Neural progenitor cell (in vitro differentiated cells): ENCODE measurements at regions not wholly inside any gene's neighbourhood (a gene's known extent, or its start where the extent isn't known, plus 50 kb on each side); places are given as distances from the start of the nearest gene placed in this dataset.

ENCODE experiments used
- DNase-seq: peaks from one replicate; pipeline ENCODE4 v3.0.0-alpha.2; 2016; ENCODE audit warnings: low spot score
- H2AFZ ChIP-seq: fragments of 200-600 bp; sonication (generic); replicated peaks from 2 replicates; pipeline ENCODE4 v1.6.1; 2016; ENCODE audit warnings: antibody characterized with exemption
- H3F3A ChIP-seq: fragments of 200-600 bp; sonication (generic); 2 replicates; pipeline ENCODE4 v1.6.1; 2016; ENCODE audit warnings: antibody characterized with exemption, low read depth
- H3K27ac ChIP-seq: fragments of 200-600 bp; sonication (generic); 2 replicates; pipeline ENCODE4 v1.5.1; 2016; ENCODE audit warnings: mild to moderate bottlenecking
- H3K27me3 ChIP-seq: fragments of 200-600 bp; sonication (generic); 2 replicates; pipeline ENCODE4 v1.6.1; 2016; ENCODE audit warnings: mild to moderate bottlenecking, moderate library complexity
- H3K36me3 ChIP-seq: fragments of 200-600 bp; sonication (generic); 2 replicates; pipeline ENCODE4 v1.5.1; 2016
- H3K4me1 ChIP-seq: fragments of 200-600 bp; sonication (generic); 2 replicates; pipeline ENCODE4 v1.6.1; 2016; ENCODE audit warnings: mixed run types
- H3K4me2 ChIP-seq: fragments of 200-600 bp; sonication (generic); 2 replicates; pipeline ENCODE4 v1.6.1; 2016
- H3K4me3 ChIP-seq: fragments of 200-600 bp; sonication (generic); 2 replicates; pipeline ENCODE4 v1.5.1; 2016
- H3K79me2 ChIP-seq: fragments of 200-600 bp; sonication (generic); 2 replicates; pipeline ENCODE4 v1.6.1; 2016; ENCODE audit warnings: low read depth
- H3K9ac ChIP-seq: fragments of 200-600 bp; sonication (generic); 2 replicates; pipeline ENCODE4 v1.6.1; 2016
- H3K9me3 ChIP-seq: fragments of 200-600 bp; sonication (generic); 2 replicates; pipeline ENCODE4 v1.5.1; 2016; ENCODE audit warnings: low read depth
- H4K20me1 ChIP-seq: fragments of 200-600 bp; sonication (generic); 2 replicates; pipeline ENCODE4 v1.6.1; 2016; ENCODE audit warnings: low read depth
- H3K27ac Mint-ChIP-seq: 3 replicates; pipeline ENCODE4 v1.8.0; 2021; ENCODE audit warnings: mixed read lengths
- H3K27me3 Mint-ChIP-seq: 2 replicates; pipeline ENCODE4 v1.8.0; 2022; ENCODE audit warnings: low read depth, mild to moderate bottlenecking, inconsistent platforms, moderate library complexity, mixed read lengths; ENCODE audit not compliant: insufficient read depth
- H3K36me3 Mint-ChIP-seq: 3 replicates; pipeline ENCODE4 v1.8.0; 2021; ENCODE audit warnings: mixed read lengths
- H3K4me1 Mint-ChIP-seq: 3 replicates; pipeline ENCODE4 v1.8.0; 2021; ENCODE audit warnings: mixed read lengths
- H3K4me3 Mint-ChIP-seq: 3 replicates; pipeline ENCODE4 v1.8.0; 2021; ENCODE audit warnings: mild to moderate bottlenecking, moderate library complexity, mixed read lengths
- H3K9me3 Mint-ChIP-seq: 3 replicates; pipeline ENCODE4 v1.8.0; 2020; ENCODE audit warnings: mixed read lengths
- EZH2 ChIP-seq: fragments of 200-600 bp; sonication (generic); IDR thresholded peaks from 2 replicates; pipeline ENCODE4 v1.6.1; 2017; ENCODE audit warnings: antibody characterized with exemption, mild to moderate bottlenecking, moderate library complexity
- EZH2phosphoT487 ChIP-seq: fragments of 200-600 bp; sonication (generic); IDR thresholded peaks from 2 replicates; pipeline ENCODE4 v1.6.1; 2017; ENCODE audit warnings: antibody characterized with exemption
- TF ChIP-seq, protein P1 (sequence below): fragments of 200-600 bp; sonication (generic); IDR thresholded peaks from 2 replicates; pipeline ENCODE4 v1.5.1; 2017; ENCODE audit warnings: antibody characterized with exemption, mild to moderate bottlenecking

DNA sequence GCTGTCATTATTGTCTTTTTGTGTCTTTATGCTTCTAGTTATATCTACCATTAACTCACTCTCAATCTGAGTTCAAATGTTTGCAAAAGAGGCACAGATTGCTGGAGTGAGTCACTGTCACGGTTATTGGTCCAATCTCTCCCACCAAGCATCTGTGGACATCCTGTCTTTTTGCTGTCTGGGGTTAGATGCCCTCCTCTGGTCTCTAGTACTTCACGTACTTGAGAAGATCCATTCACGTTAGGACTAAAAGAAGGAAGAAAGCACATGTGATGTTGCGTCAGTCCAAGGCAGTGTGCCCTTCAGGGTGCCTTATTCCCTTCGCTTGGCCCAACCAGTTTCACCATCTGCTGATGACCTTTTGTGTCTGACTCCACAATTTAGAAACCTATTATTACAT is 72.3 kb upstream of the STXBP6 start:
- Histone ChIP-seq H3K4me2 (no peak overlapping the region), H3K36me3 (no peaks in the 10 kb centered on the region), H3K9ac (no peak overlapping the region), H3K27ac (no peak overlapping the region), H3K27me3 (no peaks in the 10 kb centered on the region), H3K4me3 (no peak overlapping the region), H3F3A (no peaks in the 10 kb centered on the region), H4K20me1 (no peaks in the 10 kb centered on the region), H3K4me1 (no peaks in the 10 kb centered on the region), H2AFZ (no peak overlapping the region), H3K79me2 (no peaks in the 10 kb centered on the region), H3K9me3 (no peaks in the 10 kb centered on the region)
- H3K4me3 Mint-ChIP-seq: no peak overlapping the region
- H3K9me3 Mint-ChIP-seq: no peaks in the 10 kb centered on the region
- H3K36me3 Mint-ChIP-seq: no peaks in the 10 kb centered on the region
- peaks cover 5% of the 10 kb centered on the region for H3K4me1 Mint-ChIP-seq
- no peak overlapping the region for H3K27ac Mint-ChIP-seq
- TF ChIP-seq EZH2phosphoT487 (no peak), EZH2 (no peak)
- TF ChIP-seq, protein P1, sequence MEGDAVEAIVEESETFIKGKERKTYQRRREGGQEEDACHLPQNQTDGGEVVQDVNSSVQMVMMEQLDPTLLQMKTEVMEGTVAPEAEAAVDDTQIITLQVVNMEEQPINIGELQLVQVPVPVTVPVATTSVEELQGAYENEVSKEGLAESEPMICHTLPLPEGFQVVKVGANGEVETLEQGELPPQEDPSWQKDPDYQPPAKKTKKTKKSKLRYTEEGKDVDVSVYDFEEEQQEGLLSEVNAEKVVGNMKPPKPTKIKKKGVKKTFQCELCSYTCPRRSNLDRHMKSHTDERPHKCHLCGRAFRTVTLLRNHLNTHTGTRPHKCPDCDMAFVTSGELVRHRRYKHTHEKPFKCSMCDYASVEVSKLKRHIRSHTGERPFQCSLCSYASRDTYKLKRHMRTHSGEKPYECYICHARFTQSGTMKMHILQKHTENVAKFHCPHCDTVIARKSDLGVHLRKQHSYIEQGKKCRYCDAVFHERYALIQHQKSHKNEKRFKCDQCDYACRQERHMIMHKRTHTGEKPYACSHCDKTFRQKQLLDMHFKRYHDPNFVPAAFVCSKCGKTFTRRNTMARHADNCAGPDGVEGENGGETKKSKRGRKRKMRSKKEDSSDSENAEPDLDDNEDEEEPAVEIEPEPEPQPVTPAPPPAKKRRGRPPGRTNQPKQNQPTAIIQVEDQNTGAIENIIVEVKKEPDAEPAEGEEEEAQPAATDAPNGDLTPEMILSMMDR: no peak
- peaks cover 6% of the 10 kb centered on the region for H3K27me3 Mint-ChIP-seq
- no peak for DNase-seq

DNA sequence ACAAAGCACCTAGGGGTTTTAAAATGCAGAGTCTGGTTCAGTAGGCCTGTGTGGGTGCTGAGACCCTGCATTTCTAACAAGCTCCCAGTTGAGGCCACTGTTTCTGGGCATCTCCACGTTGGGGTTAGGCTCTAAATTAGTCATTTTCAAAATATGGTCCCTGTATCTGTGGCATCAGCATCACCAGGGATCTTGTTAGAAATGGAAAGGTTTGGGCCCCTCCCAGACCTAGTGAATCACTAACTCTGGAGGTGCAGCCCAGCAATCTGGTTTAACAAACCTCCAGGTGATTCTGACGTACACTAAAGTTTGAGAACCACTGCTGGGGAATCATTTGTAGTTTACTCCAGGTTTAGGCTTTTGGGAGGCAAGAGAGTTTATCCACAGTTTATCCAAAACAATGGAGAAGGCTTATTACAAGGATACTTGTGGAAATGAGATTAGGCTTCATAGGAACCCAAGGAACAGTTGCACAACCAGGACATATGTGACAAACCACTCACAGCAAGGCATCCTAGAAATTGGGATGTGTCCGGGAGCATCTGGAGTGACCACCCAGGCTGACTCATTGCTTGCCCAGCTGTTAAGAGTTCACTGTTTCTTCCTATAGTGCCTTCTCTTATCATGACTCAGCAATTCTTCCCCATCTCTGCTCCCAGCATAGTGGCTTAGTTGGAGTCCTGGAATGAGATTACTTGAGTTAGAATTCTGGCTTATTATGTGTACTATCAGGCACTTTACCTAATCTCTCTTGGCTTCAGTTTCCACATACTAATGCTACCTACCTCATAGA is 71.6 kb upstream of the STXBP6 start:
- Mint-ChIP-seq H3K27ac (no peak overlapping the region), H3K27me3 (peaks cover 6% of the 10 kb centered on the region), H3K4me1 (peaks cover 5% of the 10 kb centered on the region), H3K36me3 (no peaks in the 10 kb centered on the region), H3K4me3 (no peak overlapping the region), H3K9me3 (no peaks in the 10 kb centered on the region)
- H3K9ac ChIP-seq: no peak overlapping the region
- no peak for DNase-seq
- H3K9me3 ChIP-seq: no peaks in the 10 kb centered on the region
- no peaks in the 10 kb centered on the region for H3K27me3 ChIP-seq
- no peaks in the 10 kb centered on the region for H3K79me2 ChIP-seq
- no peak overlapping the region for H2AFZ ChIP-seq
- H3K4me3 ChIP-seq: no peak overlapping the region
- TF ChIP-seq EZH2 (no peak), EZH2phosphoT487 (no peak)
- TF ChIP-seq, protein P1: no peak
- no peak overlapping the region for H3K4me2 ChIP-seq
- H3K27ac ChIP-seq: no peak overlapping the region
- H3K4me1 ChIP-seq: no peaks in the 10 kb centered on the region
- no peaks in the 10 kb centered on the region for H4K20me1 ChIP-seq
- H3F3A ChIP-seq: no peaks in the 10 kb centered on the region
- H3K36me3 ChIP-seq: no peaks in the 10 kb centered on the region

DNA sequence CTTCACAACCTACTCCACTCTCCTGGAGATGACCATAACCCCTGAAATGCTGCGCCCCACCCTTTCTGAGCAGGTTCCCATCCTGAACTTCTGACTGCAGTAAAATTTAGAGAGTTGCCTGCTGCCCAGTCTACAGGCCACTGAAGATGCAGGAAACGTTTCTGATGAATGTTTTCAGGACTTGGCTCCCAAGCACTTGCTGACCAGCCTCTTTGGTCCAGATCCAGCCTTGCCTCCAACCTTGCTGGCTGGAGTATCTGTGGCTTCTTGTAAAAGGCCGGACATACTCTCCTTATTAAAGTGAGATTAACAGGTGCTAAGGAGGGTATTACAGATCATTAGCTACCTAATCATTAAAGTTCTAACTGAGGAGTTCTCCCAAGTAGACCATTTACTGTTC is 70.3 kb upstream of the STXBP6 start:
- H3K4me3 ChIP-seq: no peak overlapping the region
- no peaks in the 10 kb centered on the region for H3K27me3 ChIP-seq
- no peaks in the 10 kb centered on the region for H3K36me3 Mint-ChIP-seq
- H2AFZ ChIP-seq: no peak overlapping the region
- H4K20me1 ChIP-seq: no peaks in the 10 kb centered on the region
- no peak overlapping the region for H3K27ac ChIP-seq
- H3F3A ChIP-seq: no peaks in the 10 kb centered on the region
- H3K4me1 ChIP-seq: no peaks in the 10 kb centered on the region
- no peak overlapping the region for H3K27ac Mint-ChIP-seq
- no peak for DNase-seq
- no peaks in the 10 kb centered on the region for H3K9me3 ChIP-seq
- H3K27me3 Mint-ChIP-seq: peaks cover 6% of the 10 kb centered on the region
- H3K36me3 ChIP-seq: no peaks in the 10 kb centered on the region
- no peak overlapping the region for H3K4me2 ChIP-seq
- no peak overlapping the region for H3K9ac ChIP-seq
- no peak overlapping the region for H3K4me3 Mint-ChIP-seq
- H3K4me1 Mint-ChIP-seq: peaks cover 5% of the 10 kb centered on the region
- H3K9me3 Mint-ChIP-seq: no peaks in the 10 kb centered on the region
- no peaks in the 10 kb centered on the region for H3K79me2 ChIP-seq
- no peak for TF ChIP-seq EZH2phosphoT487
- no peak for TF ChIP-seq EZH2
- TF ChIP-seq, protein P1: no peak
